ENCODE measurements at regions not wholly inside any gene's neighbourhood (a gene's known extent, or its start where the extent isn't known, plus 50 kb on each side); places are given as distances from the start of the nearest gene placed in this dataset.

GRCh38 chr3:180176059-180176458 is 139.3 kb upstream of the PEX5L start:
- Histone ChIP-seq H3K27me3 (no peaks in the 10 kb centered on the region), H3K36me3 (no peaks in the 10 kb centered on the region), H3K9me3 (peaks cover 3% of the 10 kb centered on the region), H3K27ac (no peak overlapping the region), H3K4me3 (no peak overlapping the region), H3K4me1 (no peaks in the 10 kb centered on the region)
- 90% methylated on average over 3 of the region's 3 CpGs for WGBS
- TF ChIP-seq EP300 (IDR thresholded peaks at IDR 0.05) (no peak), POLR2AphosphoS5 (IDR thresholded peaks at IDR 0.05) (no peak), POLR2A (IDR thresholded peaks at IDR 0.05) (no peak), CTCF (IDR thresholded peaks at IDR 0.05) (no peak)
- DNase-seq (ENCODE audit: low spot score in 2 of 2), result no peak

- Histone ChIP-seq H3K27me3 (no peaks in the 10 kb centered on the region), H3K4me1 (no peaks in the 10 kb centered on the region), H3K27ac (no peak overlapping the region), H3K36me3 (no peaks in the 10 kb centered on the region), H3K9me3 (peaks cover 3% of the 10 kb centered on the region), H3K4me3 (no peak overlapping the region)
- WGBS, result 81% methylated on average over 4 of the region's 4 CpGs
- TF ChIP-seq POLR2A (IDR thresholded peaks at IDR 0.05) (no peak), POLR2AphosphoS5 (IDR thresholded peaks at IDR 0.05) (no peak), EP300 (IDR thresholded peaks at IDR 0.05) (no peak), CTCF (IDR thresholded peaks at IDR 0.05) (no peak)
- no peak for DNase-seq (ENCODE audit: low spot score in 2 of 2)
Observed at GRCh38 chr3:180177255-180177654, 140.5 kb upstream of the PEX5L start.

DNA sequence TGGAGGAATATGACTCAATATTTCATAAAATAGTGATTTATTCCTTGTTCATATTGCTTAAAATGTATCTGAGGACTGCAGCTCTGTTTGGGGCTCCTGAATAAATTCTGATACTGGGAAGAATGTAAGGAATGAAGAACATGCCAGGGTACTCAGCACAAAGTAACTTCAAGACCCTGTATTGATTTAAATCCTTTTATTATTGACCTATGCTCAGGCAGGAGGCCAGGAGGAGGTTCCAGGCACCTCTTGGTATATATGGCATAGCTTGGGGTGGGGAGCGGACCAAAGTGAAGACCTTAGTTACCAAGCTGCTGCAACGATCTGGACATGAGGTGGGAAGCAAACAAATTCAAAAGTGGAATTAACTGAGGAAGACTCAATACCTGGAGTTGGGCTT is 142.8 kb upstream of the PEX5L start:
- DNase-seq (ENCODE audit: low spot score in 2 of 2), result no peak
- Histone ChIP-seq H3K36me3 (no peaks in the 10 kb centered on the region), H3K27ac (no peak overlapping the region), H3K4me3 (no peak overlapping the region), H3K27me3 (no peaks in the 10 kb centered on the region), H3K4me1 (no peaks in the 10 kb centered on the region), H3K9me3 (no peaks in the 10 kb centered on the region)
- TF ChIP-seq EP300 (IDR thresholded peaks at IDR 0.05) (no peak), CTCF (IDR thresholded peaks at IDR 0.05) (no peak), POLR2A (IDR thresholded peaks at IDR 0.05) (no peak), POLR2AphosphoS5 (IDR thresholded peaks at IDR 0.05) (no peak)
- WGBS, result 84% methylated on average over 2 of the region's 2 CpGs

GRCh38 chr3:180180795-180181194 is 144.1 kb upstream of the PEX5L start:
- no peaks in the 10 kb centered on the region for H3K27me3 ChIP-seq
- no peak overlapping the region for H3K27ac ChIP-seq
- WGBS, result 69% methylated on average over 3 of the region's 3 CpGs
- DNase-seq (ENCODE audit: low spot score in 2 of 2), result no peak
- TF ChIP-seq EP300 (IDR thresholded peaks at IDR 0.05) (no peak), POLR2A (IDR thresholded peaks at IDR 0.05) (no peak), CTCF (IDR thresholded peaks at IDR 0.05) (no peak), POLR2AphosphoS5 (IDR thresholded peaks at IDR 0.05) (no peak)
- no peaks in the 10 kb centered on the region for H3K9me3 ChIP-seq
- H3K4me3 ChIP-seq, result no peak overlapping the region
- no peaks in the 10 kb centered on the region for H3K36me3 ChIP-seq
- no peaks in the 10 kb centered on the region for H3K4me1 ChIP-seq

- H3K36me3 ChIP-seq, result no peaks in the 10 kb centered on the region
- no peak overlapping the region for H3K27ac ChIP-seq
- DNase-seq (ENCODE audit: low spot score in 2 of 2), result no peak
- H3K27me3 ChIP-seq, result no peaks in the 10 kb centered on the region
- TF ChIP-seq CTCF (IDR thresholded peaks at IDR 0.05) (no peak), POLR2A (IDR thresholded peaks at IDR 0.05) (no peak), POLR2AphosphoS5 (IDR thresholded peaks at IDR 0.05) (no peak), EP300 (IDR thresholded peaks at IDR 0.05) (no peak)
- H3K9me3 ChIP-seq, result no peaks in the 10 kb centered on the region
- no peaks in the 10 kb centered on the region for H3K4me1 ChIP-seq
- no peak overlapping the region for H3K4me3 ChIP-seq
Observed at GRCh38 chr3:180181387-180181786, 144.7 kb upstream of the PEX5L start.

Measured in suprapubic skin (tissue), 4 donors.